ENCODE measurements at regions not wholly inside any gene's neighbourhood (a gene's known extent, or its start where the extent isn't known, plus 50 kb on each side); places are given as distances from the start of the nearest gene placed in this dataset.

- TF ChIP-seq ZNF565 (CRISPR knock-in tag; conservative IDR thresholded peaks at IDR 0.05; ENCODE audit: low read depth) (no peak), ARNTL (CRISPR knock-in tag; IDR thresholded peaks at IDR 0.05; ENCODE audit: borderline replicate concordance, low read depth) (no peak), ISL1 (CRISPR knock-in tag; IDR thresholded peaks at IDR 0.05) (no peak), OSR1 (CRISPR knock-in tag; IDR thresholded peaks at IDR 0.05) (no peak), SNAI2 (CRISPR knock-in tag; IDR thresholded peaks at IDR 0.05) (no peak), ZC3H10 (CRISPR knock-in tag; IDR thresholded peaks at IDR 0.05) (no peak), ZNF8 (CRISPR knock-in tag; IDR thresholded peaks at IDR 0.05) (no peak), ESRRG (CRISPR knock-in tag; IDR thresholded peaks at IDR 0.05) (no peak), GLIS3 (CRISPR knock-in tag; IDR thresholded peaks at IDR 0.05) (no peak), ZNF70 (CRISPR knock-in tag; IDR thresholded peaks at IDR 0.05) (no peak), PATZ1 (CRISPR knock-in tag; IDR thresholded peaks at IDR 0.05; ENCODE audit: borderline replicate concordance) (no peak), ZFP3 (CRISPR knock-in tag; IDR thresholded peaks at IDR 0.05) (no peak), CSRNP3 (CRISPR knock-in tag; IDR thresholded peaks at IDR 0.05) (no peak), PPARA (CRISPR knock-in tag; IDR thresholded peaks at IDR 0.05; ENCODE audit: borderline replicate concordance) (no peak), RARB (CRISPR knock-in tag; IDR thresholded peaks at IDR 0.05) (no peak)
- ATAC-seq: no peak
Observed at GRCh38 chr11:23179609-23180008, 319.3 kb upstream of the CCDC179 start.

- ATAC-seq: no peak
- TF ChIP-seq ZNF565 (CRISPR knock-in tag; conservative IDR thresholded peaks at IDR 0.05; ENCODE audit: low read depth): no peak
- TF ChIP-seq PPARA (CRISPR knock-in tag; IDR thresholded peaks at IDR 0.05; ENCODE audit: borderline replicate concordance): no peak
- TF ChIP-seq ZC3H10 (CRISPR knock-in tag; IDR thresholded peaks at IDR 0.05): no peak
- no peak for TF ChIP-seq TCF4 (CRISPR knock-in tag; IDR thresholded peaks at IDR 0.05; ENCODE audit: borderline replicate concordance)
- TF ChIP-seq CSDC2 (CRISPR knock-in tag; IDR thresholded peaks at IDR 0.05): no peak
- TF ChIP-seq CREB5 (CRISPR knock-in tag; IDR thresholded peaks at IDR 0.05; ENCODE audit: low read depth): no peak
- TF ChIP-seq BACH2 (CRISPR knock-in tag; IDR thresholded peaks at IDR 0.05; ENCODE audit: borderline replicate concordance): no peak
- no peak for TF ChIP-seq OSR1 (CRISPR knock-in tag; IDR thresholded peaks at IDR 0.05)
- TF ChIP-seq GLIS3 (CRISPR knock-in tag; IDR thresholded peaks at IDR 0.05): no peak
- no peak for TF ChIP-seq SNAI2 (CRISPR knock-in tag; IDR thresholded peaks at IDR 0.05)
- TF ChIP-seq ESRRG (CRISPR knock-in tag; IDR thresholded peaks at IDR 0.05): no peak
- no peak for TF ChIP-seq ARNTL (CRISPR knock-in tag; IDR thresholded peaks at IDR 0.05; ENCODE audit: borderline replicate concordance, low read depth)
- TF ChIP-seq ISL1 (CRISPR knock-in tag; IDR thresholded peaks at IDR 0.05): no peak
- TF ChIP-seq PATZ1 (CRISPR knock-in tag; IDR thresholded peaks at IDR 0.05; ENCODE audit: borderline replicate concordance): no peak
- no peak for TF ChIP-seq ZFP3 (CRISPR knock-in tag; IDR thresholded peaks at IDR 0.05)
- TF ChIP-seq POU6F1 (CRISPR knock-in tag; IDR thresholded peaks at IDR 0.05; ENCODE audit: borderline replicate concordance, low read depth): no peak
- TF ChIP-seq TOX (CRISPR knock-in tag; IDR thresholded peaks at IDR 0.05; ENCODE audit: borderline replicate concordance): no peak
- TF ChIP-seq TSHZ2 (CRISPR knock-in tag; IDR thresholded peaks at IDR 0.05): no peak
- no peak for TF ChIP-seq ZFP30 (CRISPR knock-in tag; IDR thresholded peaks at IDR 0.05)
- TF ChIP-seq CSRNP3 (CRISPR knock-in tag; IDR thresholded peaks at IDR 0.05): no peak
Observed at GRCh38 chr11:23181022-23181807, 320.9 kb upstream of the CCDC179 start.
